ENCODE measurements at regions not wholly inside any gene's neighbourhood (a gene's known extent, or its start where the extent isn't known, plus 50 kb on each side); places are given as distances from the start of the nearest gene placed in this dataset.

DNA sequence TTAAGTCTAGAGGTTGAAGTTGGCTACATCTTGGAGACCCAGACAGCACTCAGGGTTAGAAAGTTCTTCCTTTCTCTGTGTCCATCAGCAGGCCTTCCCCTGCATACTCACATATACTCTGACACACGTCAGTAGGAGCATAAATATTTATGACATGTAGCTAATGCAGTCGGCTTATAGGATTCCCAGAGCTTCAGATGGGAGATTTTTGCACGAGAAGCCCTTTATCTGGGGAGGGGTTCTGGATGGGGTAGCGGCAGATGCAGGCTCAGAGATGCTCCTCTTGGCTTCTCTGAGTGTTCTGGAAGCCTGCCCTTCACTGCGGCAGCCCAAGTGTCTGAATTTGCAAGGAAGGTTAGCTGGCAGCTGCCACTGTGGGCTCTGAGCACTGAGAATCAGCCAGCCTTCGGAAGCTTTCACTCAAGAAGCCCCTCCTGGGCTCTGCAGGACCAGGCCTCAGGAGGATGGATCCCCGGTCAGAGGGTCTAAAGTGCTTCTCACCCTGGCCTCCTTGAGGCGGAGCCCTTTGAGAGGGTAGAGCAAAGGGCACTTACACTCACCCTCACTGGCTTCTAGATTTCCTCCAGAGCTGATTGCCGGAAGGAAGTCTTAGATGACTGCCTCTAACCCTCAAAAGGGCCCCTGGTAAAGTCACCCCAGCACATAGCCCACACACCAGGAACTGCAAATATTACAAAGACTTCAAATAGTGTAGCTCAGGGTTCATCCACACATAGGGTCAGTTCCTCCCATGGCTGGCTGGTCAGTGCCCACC, 68.1 kb upstream of the NFASC start:
- TF ChIP-seq, protein P1, sequence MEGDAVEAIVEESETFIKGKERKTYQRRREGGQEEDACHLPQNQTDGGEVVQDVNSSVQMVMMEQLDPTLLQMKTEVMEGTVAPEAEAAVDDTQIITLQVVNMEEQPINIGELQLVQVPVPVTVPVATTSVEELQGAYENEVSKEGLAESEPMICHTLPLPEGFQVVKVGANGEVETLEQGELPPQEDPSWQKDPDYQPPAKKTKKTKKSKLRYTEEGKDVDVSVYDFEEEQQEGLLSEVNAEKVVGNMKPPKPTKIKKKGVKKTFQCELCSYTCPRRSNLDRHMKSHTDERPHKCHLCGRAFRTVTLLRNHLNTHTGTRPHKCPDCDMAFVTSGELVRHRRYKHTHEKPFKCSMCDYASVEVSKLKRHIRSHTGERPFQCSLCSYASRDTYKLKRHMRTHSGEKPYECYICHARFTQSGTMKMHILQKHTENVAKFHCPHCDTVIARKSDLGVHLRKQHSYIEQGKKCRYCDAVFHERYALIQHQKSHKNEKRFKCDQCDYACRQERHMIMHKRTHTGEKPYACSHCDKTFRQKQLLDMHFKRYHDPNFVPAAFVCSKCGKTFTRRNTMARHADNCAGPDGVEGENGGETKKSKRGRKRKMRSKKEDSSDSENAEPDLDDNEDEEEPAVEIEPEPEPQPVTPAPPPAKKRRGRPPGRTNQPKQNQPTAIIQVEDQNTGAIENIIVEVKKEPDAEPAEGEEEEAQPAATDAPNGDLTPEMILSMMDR (IDR thresholded peaks at IDR 0.05), result no peak
- no peaks in the 10 kb centered on the region for H3K9me3 ChIP-seq
- ATAC-seq (no peak), DNase-seq (no peak)
- H3K36me3 ChIP-seq (ENCODE audit: low read depth), result no peaks in the 10 kb centered on the region
- H3K4me1 ChIP-seq (ENCODE audit: low read depth), result peaks cover 5% of the 10 kb centered on the region
- intact Hi-C loops (cut with DNase I, micrococcal nuclease), result no loop called here
- no peak overlapping the region for H3K4me3 ChIP-seq

DNA sequence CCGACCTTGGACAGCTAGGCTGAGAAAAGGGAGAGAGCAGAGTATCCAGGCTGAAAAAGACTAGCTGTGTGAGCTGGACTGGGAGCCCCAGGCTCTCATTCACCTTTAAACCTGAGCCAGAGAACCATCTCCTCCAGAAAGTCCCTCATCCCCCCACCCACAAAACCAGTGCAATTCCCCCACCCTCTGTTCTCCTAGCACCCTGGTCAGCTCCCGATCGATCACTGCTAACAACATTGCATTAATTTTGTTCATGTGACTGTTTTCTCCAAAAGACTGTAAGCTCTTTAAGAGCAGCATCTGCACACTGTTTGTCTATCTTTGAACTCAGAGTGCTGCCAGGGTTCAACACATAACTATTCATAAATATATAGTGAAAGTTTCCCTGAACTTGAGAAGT, 67.1 kb upstream of the NFASC start:
- Histone ChIP-seq H3K36me3 (ENCODE audit: low read depth) (no peaks in the 10 kb centered on the region), H3K4me3 (no peak overlapping the region), H3K9me3 (no peaks in the 10 kb centered on the region), H3K4me1 (ENCODE audit: low read depth) (peaks cover 5% of the 10 kb centered on the region)
- DNase-seq (no peak), ATAC-seq (no peak)
- TF ChIP-seq, protein P1 (IDR thresholded peaks at IDR 0.05), result no peak
- intact Hi-C loops (cut with DNase I, micrococcal nuclease), result no loop called here

DNA sequence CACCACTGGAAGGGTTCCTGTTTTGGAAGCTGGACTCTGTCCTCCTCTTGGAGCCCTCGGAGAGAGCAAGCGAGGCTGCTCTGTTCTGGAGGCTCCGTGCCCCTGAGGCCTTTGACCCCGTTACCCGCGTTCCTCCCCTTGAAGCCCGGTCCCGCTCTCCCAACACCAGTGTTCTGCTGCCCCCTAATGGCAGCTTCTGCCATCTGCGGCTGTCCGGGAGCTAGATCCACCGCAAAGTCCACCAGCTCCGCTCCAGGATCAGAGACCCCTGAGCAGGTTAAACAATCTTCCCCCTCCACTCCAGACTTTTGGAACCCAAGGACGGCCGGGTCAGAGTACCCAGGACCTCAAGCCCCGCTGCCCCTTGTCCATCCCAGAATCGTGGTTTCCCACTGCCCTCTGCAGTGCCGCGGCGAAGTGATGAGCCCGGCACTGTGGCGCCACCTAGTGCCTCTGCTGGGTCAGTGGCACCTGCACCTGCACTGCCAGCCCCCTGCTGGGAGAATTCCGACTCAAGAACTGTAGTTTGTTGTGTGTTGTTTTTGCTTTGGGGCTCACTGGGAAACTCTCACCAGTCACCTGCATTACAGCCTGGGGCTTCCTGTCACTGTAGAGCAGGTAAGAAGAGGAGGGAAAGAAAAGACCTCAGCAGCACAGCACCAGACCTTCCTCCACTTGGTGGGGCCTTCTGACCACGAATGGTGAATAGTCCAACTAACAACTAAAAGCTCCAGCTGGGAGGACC, 63.5 kb upstream of the NFASC start:
- no peak overlapping the region for H3K4me3 ChIP-seq
- TF ChIP-seq, protein P1 (IDR thresholded peaks at IDR 0.05), result peak; percentile 96
- ATAC-seq (peak; percentile 95), DNase-seq (peak; percentile 80 to 89 (median 87))
- H3K36me3 ChIP-seq (ENCODE audit: low read depth), result no peaks in the 10 kb centered on the region
- peaks cover 10% of the 10 kb centered on the region for H3K4me1 ChIP-seq (ENCODE audit: low read depth)
- intact Hi-C loops (cut with DNase I, micrococcal nuclease), result loop anchor here (5.0 kb wide), 1 partner anchor 240 kb away; no protein-coding TSS in a partner anchor
- H3K9me3 ChIP-seq, result no peaks in the 10 kb centered on the region

DNA sequence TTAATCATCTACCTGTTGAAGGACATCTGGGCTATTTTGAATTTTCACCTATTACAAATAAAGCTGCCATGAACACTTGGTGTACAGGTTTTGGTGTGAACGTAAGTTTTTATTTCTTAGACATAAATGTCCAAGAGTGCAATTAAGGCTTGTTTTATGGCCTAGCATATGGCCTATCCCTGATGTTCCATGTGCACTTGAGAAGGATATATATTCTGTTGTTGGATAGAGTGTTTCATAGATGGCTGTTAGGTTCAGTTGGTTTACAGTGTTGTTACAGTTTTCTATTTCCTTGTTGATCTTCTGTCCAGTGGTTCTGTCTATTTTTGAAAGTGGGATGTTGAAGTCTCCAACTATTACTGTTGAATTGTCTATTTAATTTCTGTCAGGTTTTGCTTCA, 61.2 kb upstream of the NFASC start:
- Histone ChIP-seq H3K36me3 (ENCODE audit: low read depth) (no peaks in the 10 kb centered on the region), H3K4me1 (ENCODE audit: low read depth) (peaks cover 23% of the 10 kb centered on the region), H3K9me3 (no peaks in the 10 kb centered on the region), H3K4me3 (no peak overlapping the region)
- intact Hi-C loops (cut with DNase I, micrococcal nuclease), result loop anchor here (5.0 kb wide), 1 partner anchor 242 kb away; no protein-coding TSS in a partner anchor
- TF ChIP-seq, protein P1 (IDR thresholded peaks at IDR 0.05), result no peak
- ATAC-seq (peak; percentile 61), DNase-seq (no peak)

DNA sequence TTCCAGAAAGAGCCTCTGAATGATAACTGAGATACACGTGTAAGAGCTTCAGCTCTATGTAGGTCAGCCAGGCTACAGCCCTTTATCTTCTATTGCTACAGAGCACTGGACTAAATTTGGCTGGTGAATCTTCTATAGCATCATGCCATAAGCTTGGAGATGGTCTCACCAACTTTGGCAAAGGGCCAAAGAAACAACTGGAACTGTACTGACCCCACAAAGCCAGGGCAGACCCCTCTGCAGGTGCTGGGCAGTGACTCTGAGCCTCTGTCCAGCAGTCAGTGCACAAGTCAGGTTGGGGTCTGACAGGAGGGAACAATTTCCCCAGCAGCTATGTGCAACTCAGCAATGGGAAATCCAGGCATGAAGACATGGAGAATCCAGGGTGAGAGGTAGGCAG, 57.8 kb upstream of the NFASC start:
- DNase-seq (no peak), ATAC-seq (no peak)
- no peaks in the 10 kb centered on the region for H3K9me3 ChIP-seq
- H3K4me3 ChIP-seq, result no peak overlapping the region
- peaks cover 18% of the 10 kb centered on the region for H3K4me1 ChIP-seq (ENCODE audit: low read depth)
- intact Hi-C loops (cut with DNase I, micrococcal nuclease), result loop anchor here in 1 of 2 donors (5.0 kb wide), 1 partner anchor 129 kb away; no protein-coding TSS in a partner anchor
- H3K36me3 ChIP-seq (ENCODE audit: low read depth), result no peaks in the 10 kb centered on the region
- TF ChIP-seq, protein P1 (IDR thresholded peaks at IDR 0.05), result no peak

All from mucosa of descending colon (tissue), 3 donors.